SJSA1 (cell line): ENCODE measurements at regions not wholly inside any gene's neighbourhood (a gene's known extent, or its start where the extent isn't known, plus 50 kb on each side); places are given as distances from the start of the nearest gene placed in this dataset.
"Not testable (repeated sequence)": the region's sequence is repeated elsewhere in the genome, so short reads cannot be mapped to it uniquely, and the experiment has no call there.

Experiments used
- DNase-seq, 2 experiments: peaks; one replicate each; pipeline ENCODE4 v3.0.0-alpha.2; 2015 to 2020; ENCODE audit warnings: low spot score in 2 of 2, low read depth in 1 of 2
- H3K27ac ChIP-seq: fragments of 250-450 bp; sonication (Bioruptor Pico); 2 replicates; pipeline ENCODE4 v1.5.1; 2020; ENCODE audit warnings: mild to moderate bottlenecking, moderate library complexity
- H3K27me3 ChIP-seq: fragments of 250-450 bp; sonication (Bioruptor Pico); replicated peaks from 2 replicates; pipeline ENCODE4 v1.5.1; 2020; ENCODE audit warnings: mild to moderate bottlenecking, moderate library complexity
- H3K36me3 ChIP-seq: fragments of 250-450 bp; sonication (Bioruptor Pico); 2 replicates; pipeline ENCODE4 v1.5.1; 2020; ENCODE audit warnings: mild to moderate bottlenecking
- H3K4me1 ChIP-seq: fragments of 250-450 bp; sonication (Bioruptor Pico); replicated peaks from 2 replicates; pipeline ENCODE4 v1.6.1; 2021; ENCODE audit warnings: mild to moderate bottlenecking
- H3K4me3 ChIP-seq: fragments of 250-450 bp; sonication (Bioruptor Pico); 2 replicates; pipeline ENCODE4 v1.5.1; 2020; ENCODE audit warnings: mild to moderate bottlenecking
- H3K9me3 ChIP-seq: fragments of 250-450 bp; sonication (Bioruptor Pico); replicated peaks from 2 replicates; pipeline ENCODE4 v1.5.1; 2020; ENCODE audit warnings: mild to moderate bottlenecking

DNA sequence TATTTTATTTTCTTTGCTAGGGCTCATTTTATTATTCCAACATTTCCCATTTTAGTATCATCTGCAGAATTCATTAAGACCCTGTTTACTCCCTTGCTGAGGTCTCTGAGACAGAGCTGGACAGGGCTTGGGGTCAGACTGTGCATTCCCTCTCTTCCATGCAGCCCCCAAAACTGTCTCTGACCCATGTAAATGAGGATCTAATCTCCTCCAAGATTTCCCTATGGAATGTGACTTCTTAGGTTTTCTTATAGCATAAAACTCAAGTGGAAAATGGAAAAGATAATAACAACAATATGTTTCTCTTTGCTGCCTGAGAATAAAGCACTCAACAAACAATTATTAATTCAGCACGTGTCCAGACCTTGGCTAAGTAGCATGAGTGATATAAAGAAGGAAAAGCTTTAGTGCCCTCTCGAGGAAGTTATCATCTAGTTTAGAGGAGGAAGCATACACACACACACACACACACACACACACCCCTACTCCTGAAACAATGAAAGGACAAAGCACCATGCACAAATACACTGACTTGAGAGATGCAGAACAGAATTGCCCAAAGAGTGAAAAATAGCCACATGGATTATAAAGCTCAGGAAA lies 815.5 kb downstream of the BCKDHB start:
- H3K4me1 ChIP-seq = no peaks in the 10 kb centered on the region
- H3K9me3 ChIP-seq = no peaks in the 10 kb centered on the region
- H3K27me3 ChIP-seq = no peaks in the 10 kb centered on the region
- no peak overlapping the region for H3K4me3 ChIP-seq
- no peak for DNase-seq
- H3K27ac ChIP-seq = no peak overlapping the region
- H3K36me3 ChIP-seq = no peaks in the 10 kb centered on the region

GRCh38 chr6:80907831-80908230 lies 801.4 kb downstream of the BCKDHB start:
- Histone ChIP-seq H3K36me3 (no peaks in the 10 kb centered on the region), H3K27ac (no peak overlapping the region), H3K27me3 (no peaks in the 10 kb centered on the region), H3K4me1 (no peaks in the 10 kb centered on the region), H3K4me3 (no peak overlapping the region), H3K9me3 (no peaks in the 10 kb centered on the region)
- DNase-seq = no peak

DNA sequence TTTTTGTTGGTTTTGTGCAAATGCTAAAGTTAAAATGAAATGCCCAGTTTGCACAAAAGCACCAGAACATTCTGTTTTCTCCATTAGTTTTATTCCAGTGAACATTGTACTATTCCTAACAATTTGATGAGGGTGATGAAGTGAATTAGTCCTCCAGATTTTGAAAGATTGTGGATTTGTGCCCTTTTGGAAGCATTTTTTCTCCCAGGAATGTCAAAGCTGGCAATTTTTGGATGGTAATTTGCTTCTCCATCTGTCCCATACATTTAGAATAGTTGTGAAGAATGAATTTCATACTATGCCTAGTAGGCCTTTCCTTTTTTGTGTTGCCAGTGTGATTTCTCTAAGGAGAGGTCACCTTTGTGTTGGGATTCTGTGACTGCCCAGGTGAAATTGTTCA lies 797.2 kb downstream of the BCKDHB start:
- Histone ChIP-seq H3K27me3 (no peaks in the 10 kb centered on the region), H3K4me3 (no peak overlapping the region), H3K27ac (no peak overlapping the region), H3K36me3 (no peaks in the 10 kb centered on the region), H3K9me3 (no peaks in the 10 kb centered on the region), H3K4me1 (no peaks in the 10 kb centered on the region)
- no peak for DNase-seq

GRCh38 chr6:80886475-80886874 lies 780.0 kb downstream of the BCKDHB start:
- Histone ChIP-seq H3K4me1 (no peaks in the 10 kb centered on the region), H3K9me3 (no peaks in the 10 kb centered on the region), H3K4me3 (no peak overlapping the region), H3K27ac (no peak overlapping the region), H3K36me3 (no peaks in the 10 kb centered on the region), H3K27me3 (no peaks in the 10 kb centered on the region)
- no peak for DNase-seq

DNA sequence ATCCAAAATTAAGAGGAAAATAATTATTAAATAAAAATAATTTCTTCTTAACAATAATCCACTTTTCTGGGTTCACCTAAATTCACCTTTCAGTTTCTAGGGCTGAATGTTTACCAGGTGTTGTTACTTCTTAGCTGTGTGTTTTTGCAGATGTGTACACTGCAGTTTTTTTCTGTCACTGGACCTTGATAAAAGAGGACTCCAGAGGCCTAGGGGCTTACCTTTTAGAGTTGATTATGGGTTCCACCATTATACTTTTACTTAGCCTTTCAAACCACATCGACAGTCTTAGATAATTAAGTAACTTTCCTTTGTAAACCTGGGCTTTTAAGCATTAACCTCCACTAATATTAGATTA lies 766.5 kb downstream of the BCKDHB start:
- Histone ChIP-seq H3K27me3 (no peaks in the 10 kb centered on the region), H3K9me3 (no peaks in the 10 kb centered on the region), H3K36me3 (no peaks in the 10 kb centered on the region), H3K27ac (no peak overlapping the region), H3K4me3 (no peak overlapping the region), H3K4me1 (no peaks in the 10 kb centered on the region)
- DNase-seq = no peak

DNA sequence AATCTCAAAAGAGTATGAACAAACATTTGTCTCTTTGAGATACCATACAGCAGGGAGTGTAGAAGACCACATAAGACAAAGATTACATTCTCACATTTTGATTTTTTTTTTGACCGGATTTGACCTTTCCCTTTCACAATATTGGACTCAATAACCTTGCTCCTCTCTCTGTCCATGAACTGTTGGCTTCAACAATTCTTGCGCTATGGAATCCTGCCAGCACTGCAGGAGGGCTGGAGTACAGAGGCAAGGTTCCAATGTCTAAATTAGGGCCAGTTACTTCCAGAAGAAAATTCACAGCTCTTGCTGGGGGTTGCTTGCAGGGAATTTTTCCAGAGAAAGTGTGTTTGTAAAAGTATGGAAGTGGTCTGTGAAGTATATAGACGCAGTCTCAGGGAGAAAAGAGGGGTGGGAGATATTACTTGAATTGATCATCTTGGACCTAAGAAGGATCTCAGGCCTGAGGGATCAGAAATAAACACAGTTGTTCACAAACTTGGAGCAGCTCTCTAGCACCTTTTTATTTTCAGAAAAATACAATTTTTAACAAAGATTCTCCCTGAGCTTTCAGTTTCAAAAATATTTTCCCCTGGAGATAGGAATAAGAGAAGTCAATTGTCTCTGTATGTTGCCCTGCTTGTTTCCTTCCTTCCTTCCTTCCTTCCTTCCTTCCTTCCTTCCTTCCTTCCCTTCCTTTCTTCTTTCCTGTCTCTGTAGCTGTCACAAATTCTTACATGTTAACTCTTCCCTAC lies 765.9 kb downstream of the BCKDHB start:
- no peaks in the 10 kb centered on the region for H3K27me3 ChIP-seq
- H3K4me3 ChIP-seq = no peak overlapping the region
- H3K9me3 ChIP-seq = no peaks in the 10 kb centered on the region
- no peaks in the 10 kb centered on the region for H3K4me1 ChIP-seq
- DNase-seq = no peak
- H3K27ac ChIP-seq = no peak overlapping the region
- H3K36me3 ChIP-seq = no peaks in the 10 kb centered on the region

GRCh38 chr6:80862756-80863155 lies 756.3 kb downstream of the BCKDHB start:
- Histone ChIP-seq H3K4me3 (no peak overlapping the region), H3K27me3 (no peaks in the 10 kb centered on the region), H3K27ac (no peak overlapping the region), H3K9me3 (no peaks in the 10 kb centered on the region), H3K4me1 (no peaks in the 10 kb centered on the region), H3K36me3 (no peaks in the 10 kb centered on the region)
- no peak for DNase-seq

DNA sequence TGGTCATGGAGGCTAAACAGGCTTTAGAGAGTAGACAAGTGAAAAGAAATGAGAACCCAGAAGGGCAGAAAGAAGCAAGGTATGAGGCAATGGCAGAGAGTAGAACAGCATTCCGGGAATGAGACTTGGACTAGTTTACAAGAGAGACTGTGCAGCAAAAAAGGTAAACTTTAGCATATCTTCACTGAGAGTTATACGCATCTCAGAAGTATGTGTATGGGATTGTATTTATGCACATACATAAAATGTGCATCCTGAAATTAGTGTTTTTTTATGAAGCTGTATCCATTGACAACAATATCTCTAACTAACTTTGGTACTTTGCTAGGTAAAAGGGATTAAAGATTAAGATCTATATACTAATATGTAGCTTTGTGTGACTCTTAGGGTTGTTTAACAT lies 753.6 kb downstream of the BCKDHB start:
- no peaks in the 10 kb centered on the region for H3K36me3 ChIP-seq
- no peaks in the 10 kb centered on the region for H3K4me1 ChIP-seq
- no peak overlapping the region for H3K27ac ChIP-seq
- H3K27me3 ChIP-seq = no peaks in the 10 kb centered on the region
- no peaks in the 10 kb centered on the region for H3K9me3 ChIP-seq
- H3K4me3 ChIP-seq = no peak overlapping the region
- no peak for DNase-seq

DNA sequence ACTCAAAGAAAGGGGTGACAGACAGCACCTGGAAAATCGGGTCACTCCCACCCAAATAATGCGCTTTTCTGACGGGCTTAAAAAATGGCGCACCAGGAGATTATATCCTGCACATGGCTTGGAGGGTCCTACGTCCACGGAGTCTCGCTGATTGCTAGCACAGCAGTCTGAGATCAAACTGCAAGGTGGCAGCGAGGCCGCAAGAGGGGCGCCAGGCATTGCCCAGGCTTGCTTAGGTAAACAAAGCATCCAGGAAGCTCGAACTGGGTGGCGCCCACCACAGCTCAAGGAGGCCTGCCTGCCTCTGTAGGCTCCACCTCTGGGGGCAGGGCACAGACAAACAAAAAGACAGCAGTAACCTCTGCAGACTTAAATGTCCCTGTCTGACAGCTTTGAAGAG lies 741.5 kb downstream of the BCKDHB start:
- H3K36me3 ChIP-seq, H3K27me3 ChIP-seq, H3K4me1 ChIP-seq, DNase-seq, H3K27ac ChIP-seq, H3K9me3 ChIP-seq, H3K4me3 ChIP-seq: not testable (repeated sequence)

- H3K4me1 ChIP-seq = no peaks in the 10 kb centered on the region
- H3K27ac ChIP-seq = no peak overlapping the region
- H3K9me3 ChIP-seq = no peaks in the 10 kb centered on the region
- H3K36me3 ChIP-seq = no peaks in the 10 kb centered on the region
- H3K4me3 ChIP-seq = no peak overlapping the region
- no peak for DNase-seq
- H3K27me3 ChIP-seq = no peaks in the 10 kb centered on the region
These were observed 725.9 kb downstream of the BCKDHB start for GRCh38 chr6:80832337-80832736.

DNA sequence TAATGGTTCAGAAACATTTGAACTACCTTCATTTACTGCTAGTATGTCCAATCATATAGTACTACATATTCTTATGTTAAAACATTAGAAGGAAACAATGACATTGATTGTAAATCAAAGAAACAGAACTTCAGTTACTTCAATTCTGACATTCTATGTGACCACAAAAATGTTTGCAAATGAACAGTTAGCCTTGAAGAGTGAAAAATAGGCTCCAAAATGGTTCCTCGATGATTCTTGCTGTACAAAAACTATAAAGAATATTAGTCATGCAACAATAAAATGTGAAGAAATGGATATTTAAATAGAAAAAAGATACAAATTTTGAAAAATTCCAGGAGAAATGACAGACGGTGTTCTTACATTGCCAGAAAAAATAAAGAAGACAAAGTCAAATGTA lies 686.9 kb downstream of the BCKDHB start:
- DNase-seq = no peak
- Histone ChIP-seq H3K4me1 (no peaks in the 10 kb centered on the region; the same call in 1 of the 2 replicates), H3K4me3 (no peak overlapping the region), H3K27ac (no peak overlapping the region), H3K36me3 (no peaks in the 10 kb centered on the region), H3K9me3 (no peaks in the 10 kb centered on the region), H3K27me3 (no peaks in the 10 kb centered on the region)

DNA sequence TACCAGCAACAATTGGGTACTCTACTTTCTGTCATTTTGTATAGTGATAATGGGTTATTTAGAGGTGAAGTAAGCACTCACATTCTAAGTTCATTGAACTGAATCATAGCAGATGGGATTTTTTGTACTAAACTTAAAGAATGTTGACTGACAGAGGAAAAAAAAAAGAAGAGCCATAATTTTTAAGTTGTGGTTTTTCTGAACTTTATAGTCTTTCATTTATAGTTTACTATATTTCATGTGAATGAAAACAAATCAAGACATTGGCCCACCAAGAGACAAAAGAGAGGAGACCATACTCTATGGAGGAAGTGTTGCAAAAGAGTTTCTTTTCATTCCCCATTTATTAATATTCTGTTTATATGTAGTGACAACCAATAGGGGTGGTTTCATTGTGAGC lies 685.7 kb downstream of the BCKDHB start:
- no peak for DNase-seq
- Histone ChIP-seq H3K36me3 (no peaks in the 10 kb centered on the region), H3K27ac (no peak overlapping the region), H3K27me3 (no peaks in the 10 kb centered on the region), H3K4me1 (no peaks in the 10 kb centered on the region; the same call in 1 of the 2 replicates), H3K9me3 (no peaks in the 10 kb centered on the region), H3K4me3 (no peak overlapping the region)

DNA sequence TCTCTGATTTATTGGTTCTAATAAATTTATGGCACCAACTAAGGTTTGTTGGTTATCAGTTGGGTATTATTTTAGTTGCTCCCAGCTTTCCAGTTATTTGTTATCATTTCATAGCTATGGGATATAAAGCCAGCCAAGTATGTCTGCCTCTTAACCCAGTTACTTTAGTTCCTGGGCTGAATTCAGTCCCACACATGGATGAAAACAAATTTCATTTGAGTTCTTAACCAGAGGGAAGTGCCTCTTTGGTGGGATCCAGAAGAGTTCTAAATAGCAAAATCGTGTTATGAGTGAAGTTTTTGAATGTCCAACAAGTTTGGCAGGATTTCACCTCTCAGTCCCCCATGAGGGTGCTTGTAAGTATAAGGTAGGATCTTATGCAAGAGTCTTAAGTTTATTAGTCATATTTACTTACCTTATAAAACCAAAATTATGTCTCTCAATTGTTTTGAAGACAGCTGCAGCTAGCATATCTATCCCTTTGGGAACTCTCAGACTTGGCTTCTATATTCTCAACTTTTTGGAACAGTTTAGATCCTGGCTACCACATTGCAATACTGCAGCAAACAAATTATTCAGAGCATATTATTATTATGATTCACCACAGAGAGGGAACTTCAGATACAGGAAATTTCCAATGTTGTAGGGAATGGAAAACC lies 683.6 kb downstream of the BCKDHB start:
- no peak overlapping the region for H3K27ac ChIP-seq

DNA sequence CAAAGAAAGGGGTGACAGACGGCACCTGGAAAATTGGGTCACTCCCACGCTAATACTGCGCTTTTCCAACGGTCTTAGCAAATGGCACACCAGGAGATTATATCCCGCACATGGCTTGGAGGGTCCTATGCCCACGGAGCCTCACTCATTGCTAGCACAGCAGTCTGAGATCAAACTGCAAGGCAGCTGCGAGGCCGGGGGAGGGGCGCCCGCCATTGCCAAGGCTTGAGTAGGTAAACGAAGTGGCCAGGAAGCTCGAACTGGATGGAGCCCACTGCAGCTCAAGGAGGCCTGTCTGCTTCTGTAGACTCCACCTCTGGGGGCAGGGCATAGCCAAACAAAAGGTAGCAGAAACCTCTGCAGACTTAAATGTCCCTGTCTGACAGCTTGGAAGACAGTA lies 676.8 kb downstream of the BCKDHB start:
- H3K36me3 ChIP-seq, H3K4me1 ChIP-seq, H3K27ac ChIP-seq, H3K9me3 ChIP-seq, H3K4me3 ChIP-seq, DNase-seq, H3K27me3 ChIP-seq: not testable (repeated sequence)

More for the DNA sequence above, 683.6 kb downstream of the BCKDHB start:
- H3K27me3 ChIP-seq = no peaks in the 10 kb centered on the region
- DNase-seq = no peak
- no peaks in the 10 kb centered on the region for H3K9me3 ChIP-seq
- no peaks in the 10 kb centered on the region; the same call in 1 of the 2 replicates for H3K4me1 ChIP-seq
- H3K36me3 ChIP-seq = no peaks in the 10 kb centered on the region
- no peak overlapping the region for H3K4me3 ChIP-seq
